Right lobe of liver (tissue), 6 donors: ENCODE measurements at regions not wholly inside any gene's neighbourhood (a gene's known extent, or its start where the extent isn't known, plus 50 kb on each side); places are given as distances from the start of the nearest gene placed in this dataset.
A peak's percentile ranks its signal among the peaks of the same experiment; 100 is the strongest.

Experiments used
- ATAC-seq, 4 donors: fragments of 200-7000 bp; cut with Tn5 transposase; one replicate each; pipeline ENCODE4 v1.9.1; 2020; ENCODE audit warnings: mild to moderate bottlenecking in 4 of 4, moderate library complexity in 4 of 4
- DNase-seq, 3 donors: peaks; one replicate each; pipeline ENCODE4 v3.0.0-alpha.2; 2020
- H3K27ac ChIP-seq, 3 donors: fragments of 200-600 bp; one replicate each; pipeline ENCODE4 v1.8.0; 2022
- H3K27me3 ChIP-seq, 2 donors: fragments of 200-600 bp; one replicate each; pipeline ENCODE4 v1.8.0; 2022
- H3K36me3 ChIP-seq, 4 donors: fragments of 200-600 bp; sonication (generic) in 1 of 4; one replicate each; pipeline versions ENCODE4 v1.5.1 to v1.8.0; 2017 to 2022; ENCODE audit warnings: control low read depth in 1 of 4
- H3K4me1 ChIP-seq, 4 donors: fragments of 200-600 bp; sonication (generic) in 1 of 4; one replicate each; pipeline versions ENCODE4 v1.5.1 to v1.8.0; 2017 to 2022; ENCODE audit warnings: control low read depth in 1 of 4
- H3K4me3 ChIP-seq, 3 donors: fragments of 200-600 bp; one replicate each; pipeline ENCODE4 v1.8.0; 2022
- H3K9me3 ChIP-seq, 4 donors: fragments of 200-600 bp; sonication (generic) in 1 of 4; one replicate each; pipeline versions ENCODE4 v1.5.1 to v1.8.0; 2017 to 2022; ENCODE audit warnings: control low read depth in 1 of 4
- POLR2A ChIP-seq: fragments of 450-650 bp; IDR thresholded peaks from one replicate; pipeline ENCODE4 v1.6.1; 2017; ENCODE audit warnings: antibody characterized with exemption, mild to moderate bottlenecking
- WGBS: methylation state at CpG from one replicate; pipeline ENCODE4 v1.1.6; 2018; ENCODE audit warnings: low coverage, low lambda C conversion rate; ENCODE audit not compliant: insufficient coverage; ENCODE audit errors: missing lambda C conversion rate; 5-methylcytosine and 5-hydroxymethylcytosine counted together
- intact Hi-C, 2 donors: fragments of 100-400 bp; cut with DNase I; formaldehyde crosslinking; loops; one replicate each; pipeline versions ENCODE4 v1.11.2 to v1.14.1; 2022
- TF ChIP-seq, protein P1 (sequence below), 4 donors: fragments of 200-600 bp in 3 of 4; fragments of 450-650 bp in 1 of 4; IDR thresholded peaks; one replicate each; pipeline versions ENCODE4 v1.5.1 to v1.8.0; 2016 to 2022; ENCODE audit warnings: antibody characterized with exemption in 4 of 4, mild to moderate bottlenecking in 2 of 4
- donor health status: DM: no; HTN: yes; CAD: no.
- donor health status: DM: no; HTN: no; CAD: no.
- donor health status: DM: no; HTN: no; CAD: no.
- donor health status: DM: no; HTN: yes; CAD: no.
- donor health status: DM: no; HTN: yes; CAD: no.

- TF ChIP-seq, protein P1, sequence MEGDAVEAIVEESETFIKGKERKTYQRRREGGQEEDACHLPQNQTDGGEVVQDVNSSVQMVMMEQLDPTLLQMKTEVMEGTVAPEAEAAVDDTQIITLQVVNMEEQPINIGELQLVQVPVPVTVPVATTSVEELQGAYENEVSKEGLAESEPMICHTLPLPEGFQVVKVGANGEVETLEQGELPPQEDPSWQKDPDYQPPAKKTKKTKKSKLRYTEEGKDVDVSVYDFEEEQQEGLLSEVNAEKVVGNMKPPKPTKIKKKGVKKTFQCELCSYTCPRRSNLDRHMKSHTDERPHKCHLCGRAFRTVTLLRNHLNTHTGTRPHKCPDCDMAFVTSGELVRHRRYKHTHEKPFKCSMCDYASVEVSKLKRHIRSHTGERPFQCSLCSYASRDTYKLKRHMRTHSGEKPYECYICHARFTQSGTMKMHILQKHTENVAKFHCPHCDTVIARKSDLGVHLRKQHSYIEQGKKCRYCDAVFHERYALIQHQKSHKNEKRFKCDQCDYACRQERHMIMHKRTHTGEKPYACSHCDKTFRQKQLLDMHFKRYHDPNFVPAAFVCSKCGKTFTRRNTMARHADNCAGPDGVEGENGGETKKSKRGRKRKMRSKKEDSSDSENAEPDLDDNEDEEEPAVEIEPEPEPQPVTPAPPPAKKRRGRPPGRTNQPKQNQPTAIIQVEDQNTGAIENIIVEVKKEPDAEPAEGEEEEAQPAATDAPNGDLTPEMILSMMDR (IDR thresholded peaks at IDR 0.05), result no peak
- TF ChIP-seq POLR2A, result no peak
- Histone ChIP-seq H3K9me3 (no peaks in the 10 kb centered on the region), H3K4me3 (no peak overlapping the region), H3K27me3 (no peaks in the 10 kb centered on the region), H3K4me1 (no peaks in the 10 kb centered on the region), H3K27ac (no peak overlapping the region), H3K36me3 (no peaks in the 10 kb centered on the region)
- DNase-seq, result no peak
- intact Hi-C loops, result no loop called here
- ATAC-seq, result no peak
Observed at GRCh38 chr12:88958153-88958552, 377.9 kb upstream of the KITLG start.

GRCh38 chr12:88957358-88957757, 377.1 kb upstream of the KITLG start:
- no peaks in the 10 kb centered on the region for H3K36me3 ChIP-seq
- no peaks in the 10 kb centered on the region for H3K9me3 ChIP-seq
- no peaks in the 10 kb centered on the region for H3K4me1 ChIP-seq
- ATAC-seq (no peak), DNase-seq (no peak)
- H3K4me3 ChIP-seq, result no peak overlapping the region
- intact Hi-C loops, result no loop called here
- TF ChIP-seq, protein P1 (IDR thresholded peaks at IDR 0.05), result no peak
- TF ChIP-seq POLR2A, result no peak
- H3K27me3 ChIP-seq, result no peaks in the 10 kb centered on the region
- H3K27ac ChIP-seq, result no peak overlapping the region
- 76% methylated on average over 3 of the region's 3 CpGs for WGBS

GRCh38 chr12:88955531-88955930, 375.3 kb upstream of the KITLG start:
- WGBS, result 49% methylated on average over 5 of the region's 5 CpGs

DNA sequence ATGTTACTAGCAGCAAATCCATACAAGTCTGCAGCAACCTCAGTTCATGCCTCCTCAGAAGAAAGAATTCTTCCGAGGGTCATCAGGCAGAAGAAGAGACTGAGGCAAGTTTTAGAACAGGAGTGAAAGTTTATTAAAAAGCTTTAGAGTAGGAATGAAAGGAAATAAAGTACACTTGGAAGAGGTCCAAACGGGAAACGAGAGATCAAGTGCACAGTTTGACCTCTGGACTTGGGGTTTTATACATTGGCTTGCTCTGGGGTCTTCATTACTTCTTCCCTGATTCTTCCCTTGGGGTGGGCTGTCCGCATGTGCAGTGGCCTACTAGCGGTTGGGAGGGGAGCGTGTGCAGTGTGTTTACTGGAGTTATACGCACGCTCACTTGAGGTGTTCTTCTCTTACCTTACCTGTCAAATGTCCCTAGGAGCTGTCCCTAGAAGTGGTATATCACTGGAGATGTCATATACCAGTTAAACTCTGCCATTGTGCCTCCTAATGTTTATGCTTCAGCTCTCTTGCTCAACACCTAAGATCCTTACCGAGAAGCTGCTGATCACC, 372.8 kb upstream of the KITLG start:
- no peaks in the 10 kb centered on the region for H3K9me3 ChIP-seq
- ATAC-seq, result no peak
- H3K27me3 ChIP-seq, result no peaks in the 10 kb centered on the region
- intact Hi-C loops, result no loop called here
- TF ChIP-seq, protein P1 (IDR thresholded peaks at IDR 0.05), result no peak
- TF ChIP-seq POLR2A, result no peak
- DNase-seq, result no peak
- WGBS, result 71% methylated on average over 9 of the region's 9 CpGs
- no peak overlapping the region for H3K27ac ChIP-seq
- H3K4me3 ChIP-seq, result no peak overlapping the region
- no peaks in the 10 kb centered on the region for H3K36me3 ChIP-seq
- no peaks in the 10 kb centered on the region for H3K4me1 ChIP-seq

More at GRCh38 chr12:88955531-88955930, 375.3 kb upstream of the KITLG start:
- Histone ChIP-seq H3K4me1 (no peaks in the 10 kb centered on the region), H3K27ac (no peak overlapping the region), H3K9me3 (no peaks in the 10 kb centered on the region), H3K27me3 (no peaks in the 10 kb centered on the region), H3K36me3 (no peaks in the 10 kb centered on the region), H3K4me3 (no peak overlapping the region)
- TF ChIP-seq, protein P1 (IDR thresholded peaks at IDR 0.05), result no peak
- no peak for TF ChIP-seq POLR2A
- ATAC-seq (no peak), DNase-seq (no peak)
- intact Hi-C loops, result no loop called here

GRCh38 chr12:88952562-88952942, 372.3 kb upstream of the KITLG start:
- intact Hi-C loops, result no loop called here
- DNase-seq (no peak), ATAC-seq (peak in 1 of 4 donors; percentile 43)
- no peak overlapping the region for H3K27ac ChIP-seq
- H3K4me3 ChIP-seq, result no peak overlapping the region
- no peaks in the 10 kb centered on the region for H3K4me1 ChIP-seq
- TF ChIP-seq POLR2A, result no peak
- TF ChIP-seq, protein P1 (IDR thresholded peaks at IDR 0.05), result no peak
- no peaks in the 10 kb centered on the region for H3K9me3 ChIP-seq
- no peaks in the 10 kb centered on the region for H3K27me3 ChIP-seq
- no peaks in the 10 kb centered on the region for H3K36me3 ChIP-seq
- 88% methylated on average over 1 of the region's 1 CpG for WGBS
